Right lobe of liver (tissue), 6 donors: ENCODE measurements at regions not wholly inside any gene's neighbourhood (a gene's known extent, or its start where the extent isn't known, plus 50 kb on each side); places are given as distances from the start of the nearest gene placed in this dataset.

Source experiments
- ATAC-seq, 4 donors: fragments of 200-7000 bp; cut with Tn5 transposase; one replicate each; pipeline ENCODE4 v1.9.1; 2020; ENCODE audit warnings: mild to moderate bottlenecking in 4 of 4, moderate library complexity in 4 of 4
- DNase-seq, 3 donors: peaks; one replicate each; pipeline ENCODE4 v3.0.0-alpha.2; 2020
- H3K27ac ChIP-seq, 3 donors: fragments of 200-600 bp; one replicate each; pipeline ENCODE4 v1.8.0; 2022
- H3K27me3 ChIP-seq, 2 donors: fragments of 200-600 bp; one replicate each; pipeline ENCODE4 v1.8.0; 2022
- H3K36me3 ChIP-seq, 4 donors: fragments of 200-600 bp; sonication (generic) in 1 of 4; one replicate each; pipeline versions ENCODE4 v1.5.1 to v1.8.0; 2017 to 2022; ENCODE audit warnings: control low read depth in 1 of 4
- H3K4me1 ChIP-seq, 4 donors: fragments of 200-600 bp; sonication (generic) in 1 of 4; one replicate each; pipeline versions ENCODE4 v1.5.1 to v1.8.0; 2017 to 2022; ENCODE audit warnings: control low read depth in 1 of 4
- H3K4me3 ChIP-seq, 3 donors: fragments of 200-600 bp; one replicate each; pipeline ENCODE4 v1.8.0; 2022
- H3K9me3 ChIP-seq, 4 donors: fragments of 200-600 bp; sonication (generic) in 1 of 4; one replicate each; pipeline versions ENCODE4 v1.5.1 to v1.8.0; 2017 to 2022; ENCODE audit warnings: control low read depth in 1 of 4
- CTCF ChIP-seq, 4 donors: fragments of 200-600 bp in 3 of 4; fragments of 450-650 bp in 1 of 4; IDR thresholded peaks; one replicate each; pipeline versions ENCODE4 v1.5.1 to v1.8.0; 2016 to 2022; ENCODE audit warnings: antibody characterized with exemption in 4 of 4, mild to moderate bottlenecking in 2 of 4
- POLR2A ChIP-seq: fragments of 450-650 bp; IDR thresholded peaks from one replicate; pipeline ENCODE4 v1.6.1; 2017; ENCODE audit warnings: antibody characterized with exemption, mild to moderate bottlenecking
- WGBS: methylation state at CpG from one replicate; pipeline ENCODE4 v1.1.6; 2018; ENCODE audit warnings: low coverage, low lambda C conversion rate; ENCODE audit not compliant: insufficient coverage; ENCODE audit errors: missing lambda C conversion rate; 5-methylcytosine and 5-hydroxymethylcytosine counted together
- intact Hi-C, 2 donors: fragments of 100-400 bp; cut with DNase I; formaldehyde crosslinking; loops; one replicate each; pipeline versions ENCODE4 v1.11.2 to v1.14.1; 2022
- donor health status: DM: no; HTN: yes; CAD: no.
- donor health status: DM: no; HTN: no; CAD: no.
- donor health status: DM: no; HTN: no; CAD: no.
- donor health status: DM: no; HTN: yes; CAD: no.
- donor health status: DM: no; HTN: yes; CAD: no.

DNA sequence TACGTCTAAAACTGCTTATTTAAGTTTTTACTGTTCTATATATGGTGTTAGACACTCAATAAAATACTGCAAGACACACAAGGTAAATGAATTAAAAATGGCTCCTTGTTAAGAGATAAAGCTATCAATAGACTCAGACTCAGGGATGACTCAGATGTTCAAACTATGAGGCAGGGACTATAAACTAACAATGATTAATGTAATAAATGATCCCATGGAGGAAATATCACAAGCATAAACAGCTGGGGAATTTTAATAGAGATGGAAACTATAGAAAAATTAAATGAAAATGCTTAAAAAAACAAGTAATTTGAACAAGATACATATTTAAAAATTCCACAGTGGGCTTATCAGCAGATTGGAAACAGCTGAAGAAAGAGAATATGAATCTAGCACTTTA, 650.8 kb downstream of the DCDC2C start:
- Histone ChIP-seq H3K4me1 (no peaks in the 10 kb centered on the region), H3K4me3 (no peak overlapping the region), H3K36me3 (no peaks in the 10 kb centered on the region), H3K9me3 (no peaks in the 10 kb centered on the region), H3K27me3 (no peaks in the 10 kb centered on the region), H3K27ac (no peak overlapping the region)
- WGBS = 33% methylated on average over 1 of the region's 1 CpG
- TF ChIP-seq POLR2A (no peak), CTCF (IDR thresholded peaks at IDR 0.05) (no peak)
- intact Hi-C loops = no loop called here
- no peak for DNase-seq
- peak in 1 of 4 donors; percentile 50 for ATAC-seq

GRCh38 chr2:4354678-4355077, 651.3 kb downstream of the DCDC2C start:
- Histone ChIP-seq H3K27me3 (no peaks in the 10 kb centered on the region), H3K4me1 (no peaks in the 10 kb centered on the region), H3K36me3 (no peaks in the 10 kb centered on the region), H3K27ac (no peak overlapping the region), H3K4me3 (no peak overlapping the region), H3K9me3 (no peaks in the 10 kb centered on the region)
- intact Hi-C loops = no loop called here
- WGBS = 51% methylated on average over 10 of the region's 10 CpGs
- ATAC-seq (peak in 3 of 4 donors; percentile 36 to 44 (median 44)), DNase-seq (no peak)
- TF ChIP-seq POLR2A (no peak), CTCF (IDR thresholded peaks at IDR 0.05) (peak; percentile 3 to 37 (median 23))

- Histone ChIP-seq H3K27ac (no peak overlapping the region), H3K27me3 (no peaks in the 10 kb centered on the region), H3K4me1 (no peaks in the 10 kb centered on the region), H3K9me3 (no peaks in the 10 kb centered on the region), H3K36me3 (no peaks in the 10 kb centered on the region), H3K4me3 (no peak overlapping the region)
- no peak for DNase-seq
- ATAC-seq = no peak
- WGBS = 59% methylated on average over 3 of the region's 3 CpGs
- intact Hi-C loops = no loop called here
- TF ChIP-seq POLR2A (no peak), CTCF (IDR thresholded peaks at IDR 0.05) (no peak)
These were observed 652.7 kb downstream of the DCDC2C start for GRCh38 chr2:4356109-4356508.

- Histone ChIP-seq H3K4me1 (no peaks in the 10 kb centered on the region), H3K4me3 (no peak overlapping the region), H3K27me3 (no peaks in the 10 kb centered on the region), H3K9me3 (no peaks in the 10 kb centered on the region), H3K36me3 (no peaks in the 10 kb centered on the region), H3K27ac (no peak overlapping the region)
- WGBS = 42% methylated on average over 1 of the region's 1 CpG
- ATAC-seq (no peak), DNase-seq (no peak)
- intact Hi-C loops = no loop called here
- no peak for TF ChIP-seq POLR2A
- no peak for TF ChIP-seq CTCF (IDR thresholded peaks at IDR 0.05)
These were observed 653.2 kb downstream of the DCDC2C start for GRCh38 chr2:4356541-4356940.

GRCh38 chr2:4357121-4357520, 653.7 kb downstream of the DCDC2C start:
- Histone ChIP-seq H3K4me1 (no peaks in the 10 kb centered on the region), H3K27ac (no peak overlapping the region), H3K9me3 (no peaks in the 10 kb centered on the region), H3K4me3 (no peak overlapping the region), H3K27me3 (no peaks in the 10 kb centered on the region), H3K36me3 (no peaks in the 10 kb centered on the region)
- TF ChIP-seq CTCF (IDR thresholded peaks at IDR 0.05) = no peak
- no peak for TF ChIP-seq POLR2A
- 58% methylated on average over 8 of the region's 8 CpGs for WGBS
- no peak for DNase-seq
- intact Hi-C loops = no loop called here
- ATAC-seq = no peak
